ENCODE measurements at regions not wholly inside any gene's neighbourhood (a gene's known extent, or its start where the extent isn't known, plus 50 kb on each side); places are given as distances from the start of the nearest gene placed in this dataset.

DNA sequence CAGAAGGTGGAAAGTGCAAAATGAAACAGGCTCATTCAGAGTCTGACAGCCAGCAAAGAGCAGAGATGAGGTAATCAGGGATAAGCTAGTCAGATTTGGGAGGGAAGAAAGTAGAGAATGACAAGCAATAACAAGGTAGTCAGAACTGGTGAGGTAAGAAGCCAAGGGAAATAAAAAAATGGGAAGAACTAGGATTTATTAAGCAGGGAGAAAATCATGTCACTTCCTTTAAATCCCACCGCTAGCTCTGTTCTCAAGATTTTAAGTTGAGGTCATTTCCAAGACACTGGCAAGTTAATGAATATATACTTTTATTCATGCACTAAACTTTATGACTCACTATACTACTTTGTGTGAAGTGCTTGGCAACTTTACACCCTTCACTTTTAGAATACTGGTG, 1106.8 kb downstream of the IGSF11 start:
- TF ChIP-seq, protein P1, sequence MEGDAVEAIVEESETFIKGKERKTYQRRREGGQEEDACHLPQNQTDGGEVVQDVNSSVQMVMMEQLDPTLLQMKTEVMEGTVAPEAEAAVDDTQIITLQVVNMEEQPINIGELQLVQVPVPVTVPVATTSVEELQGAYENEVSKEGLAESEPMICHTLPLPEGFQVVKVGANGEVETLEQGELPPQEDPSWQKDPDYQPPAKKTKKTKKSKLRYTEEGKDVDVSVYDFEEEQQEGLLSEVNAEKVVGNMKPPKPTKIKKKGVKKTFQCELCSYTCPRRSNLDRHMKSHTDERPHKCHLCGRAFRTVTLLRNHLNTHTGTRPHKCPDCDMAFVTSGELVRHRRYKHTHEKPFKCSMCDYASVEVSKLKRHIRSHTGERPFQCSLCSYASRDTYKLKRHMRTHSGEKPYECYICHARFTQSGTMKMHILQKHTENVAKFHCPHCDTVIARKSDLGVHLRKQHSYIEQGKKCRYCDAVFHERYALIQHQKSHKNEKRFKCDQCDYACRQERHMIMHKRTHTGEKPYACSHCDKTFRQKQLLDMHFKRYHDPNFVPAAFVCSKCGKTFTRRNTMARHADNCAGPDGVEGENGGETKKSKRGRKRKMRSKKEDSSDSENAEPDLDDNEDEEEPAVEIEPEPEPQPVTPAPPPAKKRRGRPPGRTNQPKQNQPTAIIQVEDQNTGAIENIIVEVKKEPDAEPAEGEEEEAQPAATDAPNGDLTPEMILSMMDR (IDR thresholded peaks at IDR 0.05; ENCODE audit: insufficient read depth, missing control alignments) = no peak
- no peak for DNase-seq (ENCODE audit: insufficient read length, low spot score)
- no peak for FAIRE-seq

DNA sequence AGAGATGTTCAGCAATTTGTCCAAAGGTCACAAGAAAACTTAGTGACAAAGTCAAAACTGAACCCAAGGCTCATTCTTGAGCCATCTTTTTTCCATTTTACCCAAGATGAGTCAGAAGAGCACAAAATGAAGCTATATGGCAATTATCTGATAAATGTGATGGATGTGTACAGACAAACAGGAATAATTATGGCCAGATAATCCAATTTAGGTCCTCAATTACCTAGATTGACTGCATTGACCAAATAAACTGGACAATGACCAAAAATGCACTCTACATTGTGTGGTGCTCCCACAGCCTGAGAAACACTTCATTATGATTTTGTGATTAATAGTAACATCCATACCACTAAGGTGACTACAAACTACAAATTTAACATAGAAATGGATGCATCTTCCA, 1105.8 kb downstream of the IGSF11 start:
- TF ChIP-seq, protein P1 (IDR thresholded peaks at IDR 0.05; ENCODE audit: insufficient read depth, missing control alignments) = no peak
- no peak for DNase-seq (ENCODE audit: insufficient read length, low spot score)
- no peak for FAIRE-seq

DNA sequence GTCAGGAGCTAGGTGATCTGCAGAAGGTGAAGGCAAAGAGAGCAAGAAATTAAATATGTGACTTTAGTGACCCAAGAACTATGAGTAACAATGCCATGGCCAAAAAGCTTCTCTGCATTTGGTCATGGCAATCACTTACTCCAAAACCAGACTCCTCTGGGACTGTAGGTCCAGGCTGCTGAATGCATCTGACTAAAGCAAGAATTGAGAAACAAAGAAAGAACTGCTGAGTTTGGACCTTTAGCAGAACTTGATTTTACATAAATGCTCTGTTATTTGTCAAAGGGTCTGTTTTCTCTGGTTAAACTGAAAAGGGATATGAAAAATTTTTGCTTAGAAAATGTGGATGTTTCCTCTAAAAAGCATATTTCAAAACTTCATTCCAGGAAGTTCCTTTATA, 1102.2 kb downstream of the IGSF11 start:
- no peak for DNase-seq (ENCODE audit: insufficient read length, low spot score)
- FAIRE-seq = no peak

DNA sequence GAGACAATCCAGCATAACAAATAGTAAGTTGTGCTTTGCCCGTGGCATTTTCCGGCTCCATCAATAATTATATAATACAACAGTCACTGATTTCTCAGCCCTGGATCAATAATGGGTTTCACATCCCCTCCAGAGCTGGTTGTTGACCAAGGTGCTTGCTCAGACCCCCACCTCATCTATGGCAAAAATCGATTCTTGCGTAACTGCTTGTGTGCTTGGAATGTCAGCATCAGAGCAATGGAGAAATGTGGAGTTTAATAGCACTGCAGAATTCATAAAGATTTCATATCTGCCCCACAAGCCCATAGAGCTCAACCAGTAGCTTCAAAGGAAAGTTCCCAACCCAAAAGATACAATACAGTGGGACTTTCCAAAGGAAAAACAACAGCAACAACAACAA, 1098.5 kb downstream of the IGSF11 start:
- TF ChIP-seq, protein P1 (IDR thresholded peaks at IDR 0.05; ENCODE audit: insufficient read depth, missing control alignments) = no peak
- FAIRE-seq (no peak), DNase-seq (ENCODE audit: insufficient read length, low spot score) (no peak)

More for the DNA sequence above, 1102.2 kb downstream of the IGSF11 start:
- TF ChIP-seq, protein P1 (IDR thresholded peaks at IDR 0.05; ENCODE audit: insufficient read depth, missing control alignments) = no peak

DNA sequence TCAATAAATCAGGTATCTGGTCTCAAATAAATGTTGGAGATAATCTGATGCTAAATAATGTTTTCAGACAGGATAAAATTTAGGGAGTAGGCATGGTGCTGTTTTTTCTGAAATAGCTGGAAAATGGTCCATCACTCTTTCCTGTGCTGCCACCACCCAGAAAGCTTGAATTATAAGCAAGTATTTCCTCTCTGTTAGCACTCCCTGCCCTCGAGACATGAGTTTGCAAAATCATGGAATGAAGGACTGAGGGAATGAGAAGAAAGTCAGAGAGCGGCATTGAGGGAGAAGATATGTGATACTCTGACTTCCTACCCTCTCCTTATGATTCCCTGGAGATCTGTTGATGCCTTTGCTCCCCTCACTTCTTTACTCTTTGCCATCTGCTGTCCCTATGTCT, 1095.7 kb downstream of the IGSF11 start:
- FAIRE-seq (no peak), DNase-seq (ENCODE audit: insufficient read length, low spot score) (no peak)
- TF ChIP-seq, protein P1 (IDR thresholded peaks at IDR 0.05; ENCODE audit: insufficient read depth, missing control alignments) = no peak

DNA sequence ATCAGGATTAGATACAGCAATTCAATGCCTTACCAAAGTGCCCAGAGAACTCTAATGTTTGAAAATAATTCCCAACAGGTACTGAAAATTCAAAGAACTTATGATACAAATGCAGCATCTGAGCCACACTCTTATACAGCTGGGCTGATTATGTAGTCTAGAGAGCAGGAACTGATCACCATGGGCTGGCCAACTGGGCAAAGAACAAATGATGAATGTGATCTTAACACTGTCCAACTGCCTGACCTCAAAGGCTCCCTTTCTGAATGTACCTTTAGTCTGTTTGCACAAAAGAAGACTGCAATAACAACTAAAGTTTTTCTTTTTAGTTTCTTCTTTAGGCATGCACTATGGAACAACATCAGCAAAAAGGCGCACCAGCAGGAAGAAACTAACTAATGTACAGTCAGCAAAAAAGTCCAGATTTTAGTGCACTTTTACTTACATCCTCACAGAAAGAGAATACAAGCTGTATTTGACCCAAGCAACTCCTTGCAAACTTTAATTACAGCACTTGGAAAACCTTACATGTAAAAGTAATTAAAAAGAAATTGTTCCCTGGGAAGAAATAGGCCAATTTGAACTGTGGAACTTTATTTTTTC, 1095.1 kb downstream of the IGSF11 start:
- TF ChIP-seq, protein P1 (IDR thresholded peaks at IDR 0.05; ENCODE audit: insufficient read depth, missing control alignments) = no peak
- FAIRE-seq (no peak), DNase-seq (ENCODE audit: insufficient read length, low spot score) (no peak)

DNA sequence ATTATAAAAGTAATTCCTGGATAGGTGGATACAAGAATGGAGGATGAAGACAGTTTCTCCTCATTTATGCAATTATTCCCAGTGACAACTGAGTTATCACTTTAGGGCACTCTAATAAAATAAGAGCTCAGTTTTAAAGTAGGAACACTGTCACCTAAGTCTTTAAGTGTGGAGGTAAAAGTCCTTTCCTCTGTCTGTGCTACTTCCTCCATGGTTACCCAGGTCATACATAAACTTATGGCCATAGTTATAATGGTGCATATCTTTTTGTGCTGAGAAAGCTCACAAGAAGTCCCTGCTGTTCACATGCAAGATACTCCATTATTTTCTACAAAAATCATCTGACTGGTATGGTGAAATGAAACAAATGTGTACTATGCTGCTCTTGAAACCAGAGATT, 1093.6 kb downstream of the IGSF11 start:
- DNase-seq (ENCODE audit: insufficient read length, low spot score) (no peak), FAIRE-seq (no peak)
- TF ChIP-seq, protein P1 (IDR thresholded peaks at IDR 0.05; ENCODE audit: insufficient read depth, missing control alignments) = no peak
